Astrocyte of the spinal cord (primary cell): ENCODE measurements at regions not wholly inside any gene's neighbourhood (a gene's known extent, or its start where the extent isn't known, plus 50 kb on each side); places are given as distances from the start of the nearest gene placed in this dataset.
"Not testable (repeated sequence)": the region's sequence is repeated elsewhere in the genome, so short reads cannot be mapped to it uniquely, and the experiment has no call there.

Experiments used
- DNase-seq: peaks from one replicate; pipeline ENCODE4 v3.0.0; 2011; ENCODE audit warnings: low read depth, low spot score
- H3K4me3 ChIP-seq: 2 replicates; pipeline ENCODE4 v1.5.1; 2011; ENCODE audit warnings: low read depth, mild to moderate bottlenecking, low read length, moderate library complexity
- CTCF ChIP-seq: IDR thresholded peaks from 2 replicates; pipeline ENCODE4 v1.5.1; 2012; ENCODE audit warnings: low read depth, mild to moderate bottlenecking, low read length, inconsistent platforms
- in situ Hi-C: cut with HindIII; loops from 2 replicates; pipeline ENCODE4 v1.10.0; 2017; ENCODE audit warnings: low sequenced_read_pairs

- DNase-seq: no peak
- H3K4me3 ChIP-seq: no peak overlapping the region
- TF ChIP-seq CTCF: no peak
- in situ Hi-C loops: no loop called here
Measured at GRCh38 chr2:138247302-138247701, 254.3 kb upstream of the SPOPL start.

GRCh38 chr2:138249207-138249606, 252.4 kb upstream of the SPOPL start:
- DNase-seq: no peak
- in situ Hi-C loops: no loop called here

GRCh38 chr2:138250843-138251320, 250.7 kb upstream of the SPOPL start:
- DNase-seq, H3K4me3 ChIP-seq, in situ Hi-C loops: not testable (repeated sequence)

More at GRCh38 chr2:138249207-138249606, 252.4 kb upstream of the SPOPL start:
- H3K4me3 ChIP-seq: no peak overlapping the region
- no peak for TF ChIP-seq CTCF

- TF ChIP-seq CTCF: no peak
- no peak overlapping the region for H3K4me3 ChIP-seq
- no peak for DNase-seq
- in situ Hi-C loops: no loop called here
Measured at GRCh38 chr2:138252587-138252986, 249.0 kb upstream of the SPOPL start.

- H3K4me3 ChIP-seq: no peak overlapping the region
- in situ Hi-C loops: no loop called here
- TF ChIP-seq CTCF: no peak
- DNase-seq: no peak
Measured at GRCh38 chr2:138255670-138256069, 245.9 kb upstream of the SPOPL start.

- no peak overlapping the region for H3K4me3 ChIP-seq
- in situ Hi-C loops: no loop called here
- peak; percentile 67 for DNase-seq
- TF ChIP-seq CTCF: no peak
Measured at GRCh38 chr2:138267161-138267901, 234.2 kb upstream of the SPOPL start.

GRCh38 chr2:138267902-138268254, 233.7 kb upstream of the SPOPL start:
- in situ Hi-C loops: no loop called here
- H3K4me3 ChIP-seq: no peak overlapping the region
- no peak for TF ChIP-seq CTCF
- no peak for DNase-seq
